GM23338 (cell line): ENCODE measurements at regions not wholly inside any gene's neighbourhood (a gene's known extent, or its start where the extent isn't known, plus 50 kb on each side); places are given as distances from the start of the nearest gene placed in this dataset.
"Not testable (repeated sequence)": the region's sequence is repeated elsewhere in the genome, so short reads cannot be mapped to it uniquely, and the experiment has no call there.

Experiments
- EZH2 ChIP-seq: fragments of 200-600 bp; sonication (generic); IDR thresholded peaks from one replicate; pipeline ENCODE4 v1.8.0; 2017; ENCODE audit warnings: antibody characterized with exemption, mild to moderate bottlenecking, low read depth; ENCODE audit not compliant: unreplicated experiment
- EZH2phosphoT487 ChIP-seq: fragments of 200-600 bp; sonication (generic); IDR thresholded peaks from one replicate; pipeline ENCODE4 v1.8.1; 2018; ENCODE audit warnings: antibody characterized with exemption; ENCODE audit not compliant: unreplicated experiment
- TF ChIP-seq, protein P1 (sequence below), 2 experiments: fragments of 200-600 bp in 1 of 2; sonication (generic) in 1 of 2; conservative IDR thresholded peaks; 2 replicates each; pipeline versions ENCODE4 v1.5.1 to v1.6.1; 2016 to 2017; ENCODE audit warnings: antibody characterized with exemption in 2 of 2, low read depth in 2 of 2, mild to moderate bottlenecking in 2 of 2, moderate library complexity in 1 of 2

- TF ChIP-seq, protein P1, sequence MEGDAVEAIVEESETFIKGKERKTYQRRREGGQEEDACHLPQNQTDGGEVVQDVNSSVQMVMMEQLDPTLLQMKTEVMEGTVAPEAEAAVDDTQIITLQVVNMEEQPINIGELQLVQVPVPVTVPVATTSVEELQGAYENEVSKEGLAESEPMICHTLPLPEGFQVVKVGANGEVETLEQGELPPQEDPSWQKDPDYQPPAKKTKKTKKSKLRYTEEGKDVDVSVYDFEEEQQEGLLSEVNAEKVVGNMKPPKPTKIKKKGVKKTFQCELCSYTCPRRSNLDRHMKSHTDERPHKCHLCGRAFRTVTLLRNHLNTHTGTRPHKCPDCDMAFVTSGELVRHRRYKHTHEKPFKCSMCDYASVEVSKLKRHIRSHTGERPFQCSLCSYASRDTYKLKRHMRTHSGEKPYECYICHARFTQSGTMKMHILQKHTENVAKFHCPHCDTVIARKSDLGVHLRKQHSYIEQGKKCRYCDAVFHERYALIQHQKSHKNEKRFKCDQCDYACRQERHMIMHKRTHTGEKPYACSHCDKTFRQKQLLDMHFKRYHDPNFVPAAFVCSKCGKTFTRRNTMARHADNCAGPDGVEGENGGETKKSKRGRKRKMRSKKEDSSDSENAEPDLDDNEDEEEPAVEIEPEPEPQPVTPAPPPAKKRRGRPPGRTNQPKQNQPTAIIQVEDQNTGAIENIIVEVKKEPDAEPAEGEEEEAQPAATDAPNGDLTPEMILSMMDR (conservative IDR thresholded peaks at IDR 0.05; ENCODE audit: low read depth in 2 of 2): not testable (repeated sequence)
- TF ChIP-seq EZH2phosphoT487, EZH2: not testable (repeated sequence)
Measured at GRCh38 chr9:21543816-21544215, 61.7 kb upstream of the IFNE start.
